ENCODE measurements at regions not wholly inside any gene's neighbourhood (a gene's known extent, or its start where the extent isn't known, plus 50 kb on each side); places are given as distances from the start of the nearest gene placed in this dataset.

DNA sequence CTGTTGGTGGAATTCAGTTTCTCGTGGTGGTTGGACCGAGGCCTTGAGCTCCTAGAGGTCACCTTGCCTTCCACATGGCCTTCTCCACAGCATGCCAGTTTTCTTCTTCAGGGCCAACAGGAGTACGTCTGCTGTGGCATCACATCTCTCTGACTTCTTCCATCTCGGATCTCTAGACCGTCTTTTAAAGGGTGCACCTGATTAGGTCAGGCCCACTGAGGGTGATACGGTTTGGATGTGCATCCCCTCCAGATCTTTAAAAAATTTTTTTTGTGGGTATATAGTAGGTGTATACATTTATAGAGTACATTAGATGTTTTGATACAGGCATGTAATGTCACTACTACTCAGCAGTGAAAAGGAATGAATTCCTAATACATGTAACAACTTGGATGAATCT is 58.3 kb upstream of the BRD7 start:
- TF ChIP-seq CTCF (IDR thresholded peaks at IDR 0.05; ENCODE audit: low read depth, low read length) (no peak), EZH2phosphoT487 (IDR thresholded peaks at IDR 0.05; ENCODE audit: low read depth) (no peak)

All from OCI-LY3 (cell line).